ENCODE measurements at regions not wholly inside any gene's neighbourhood (a gene's known extent, or its start where the extent isn't known, plus 50 kb on each side); places are given as distances from the start of the nearest gene placed in this dataset.

GRCh38 chr6:227074-227782 is 65.1 kb upstream of the DUSP22 start:
- DNase-seq = no peak

- DNase-seq = no peak
Observed at GRCh38 chr6:227812-228338, 64.4 kb upstream of the DUSP22 start.

GRCh38 chr6:228881-229651 is 63.2 kb upstream of the DUSP22 start:
- DNase-seq = no peak

- no peak for DNase-seq
Observed at GRCh38 chr6:231779-232178, 60.5 kb upstream of the DUSP22 start.

- no peak for DNase-seq
Observed at GRCh38 chr6:232982-233640, 59.2 kb upstream of the DUSP22 start.

- no peak for DNase-seq
Observed at GRCh38 chr6:234706-235372, 57.4 kb upstream of the DUSP22 start.

GRCh38 chr6:235763-236360 is 56.4 kb upstream of the DUSP22 start:
- DNase-seq = no peak

- no peak for DNase-seq
Observed at GRCh38 chr6:236519-236918, 55.8 kb upstream of the DUSP22 start.

- no peak for DNase-seq
Observed at GRCh38 chr6:240151-240550, 52.1 kb upstream of the DUSP22 start.

- no peak for DNase-seq
Observed at GRCh38 chr6:241336-241865, 50.9 kb upstream of the DUSP22 start.
